SK-N-MC (cell line): ENCODE measurements at regions not wholly inside any gene's neighbourhood (a gene's known extent, or its start where the extent isn't known, plus 50 kb on each side); places are given as distances from the start of the nearest gene placed in this dataset.

Source experiments
- EZH2 ChIP-seq: fragments of 200-600 bp; sonication (generic); IDR thresholded peaks from one replicate; pipeline ENCODE4 v1.6.1; 2017; ENCODE audit warnings: antibody characterized with exemption
- POLR2AphosphoS5 ChIP-seq: IDR thresholded peaks from 2 replicates; pipeline ENCODE4 v1.6.1; 2012; ENCODE audit warnings: mild to moderate bottlenecking, low read depth, low read length, borderline replicate concordance

DNA sequence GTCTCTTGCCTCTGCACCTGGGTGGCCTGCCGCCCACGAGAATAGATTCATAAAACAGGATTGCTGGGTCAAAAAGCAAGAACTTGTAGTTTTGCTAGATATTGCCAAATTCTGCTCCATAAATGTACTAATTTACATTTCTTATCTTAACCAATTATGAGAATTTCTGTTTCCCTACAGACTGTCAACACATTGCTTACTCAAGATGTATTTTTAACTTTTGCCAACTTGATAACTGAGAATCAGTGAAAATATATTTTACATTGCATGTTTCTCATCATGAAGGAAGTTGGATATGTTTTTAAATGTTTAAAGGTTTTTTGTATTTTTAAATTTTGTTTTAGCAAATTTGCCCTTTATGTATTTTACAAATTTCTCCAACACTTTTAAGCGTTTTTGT lies 664.8 kb downstream of the MMUT start:
- TF ChIP-seq EZH2 (no peak), POLR2AphosphoS5 (no peak)
